Sigmoid colon (tissue), 4 donors: ENCODE measurements at regions not wholly inside any gene's neighbourhood (a gene's known extent, or its start where the extent isn't known, plus 50 kb on each side); places are given as distances from the start of the nearest gene placed in this dataset.

Source experiments
- CTCF ChIP-seq, 4 experiments: fragments of 450-650 bp in 3 of 4; fragments of 200-600 bp in 1 of 4; IDR thresholded peaks; one replicate each; pipeline ENCODE4 v1.5.1; 2016 to 2019; ENCODE audit warnings: antibody characterized with exemption in 4 of 4, mild to moderate bottlenecking in 3 of 4, moderate library complexity in 2 of 4
- POLR2AphosphoS5 ChIP-seq, 4 donors: sonication (generic); formaldehyde crosslinking; IDR thresholded peaks; one replicate each; pipeline ENCODE4 v1.6.1; 2017; ENCODE audit warnings: antibody characterized with exemption in 4 of 4

GRCh38 chr15:62969442-62970089 is 73.0 kb upstream of the TPM1 start:
- TF ChIP-seq CTCF (IDR thresholded peaks at IDR 0.05) = no peak
- TF ChIP-seq POLR2AphosphoS5 (IDR thresholded peaks at IDR 0.05) = no peak
